Gastroesophageal sphincter (tissue), 3 donors: ENCODE measurements at regions not wholly inside any gene's neighbourhood (a gene's known extent, or its start where the extent isn't known, plus 50 kb on each side); places are given as distances from the start of the nearest gene placed in this dataset.

Experiments
- CTCF ChIP-seq, 4 experiments: fragments of 200-600 bp in 2 of 4; fragments of 450-650 bp in 2 of 4; sonication (generic) in 1 of 4; IDR thresholded peaks; one replicate each; pipeline ENCODE4 v1.5.1; 2017 to 2019; ENCODE audit warnings: antibody characterized with exemption in 4 of 4, mild to moderate bottlenecking in 2 of 4, moderate library complexity in 2 of 4
- EP300 ChIP-seq: sonication (generic); formaldehyde crosslinking; IDR thresholded peaks from one replicate; pipeline ENCODE4 v1.6.1; 2017; ENCODE audit warnings: antibody characterized with exemption, mild to moderate bottlenecking
- POLR2A ChIP-seq, 2 donors: fragments of 450-650 bp; IDR thresholded peaks; one replicate each; pipeline ENCODE4 v1.6.1; 2017; ENCODE audit warnings: antibody characterized with exemption in 2 of 2, mild to moderate bottlenecking in 2 of 2, moderate library complexity in 1 of 2
- POLR2AphosphoS5 ChIP-seq: sonication (generic); formaldehyde crosslinking; IDR thresholded peaks from one replicate; pipeline ENCODE4 v1.6.1; 2017; ENCODE audit warnings: antibody characterized with exemption

DNA sequence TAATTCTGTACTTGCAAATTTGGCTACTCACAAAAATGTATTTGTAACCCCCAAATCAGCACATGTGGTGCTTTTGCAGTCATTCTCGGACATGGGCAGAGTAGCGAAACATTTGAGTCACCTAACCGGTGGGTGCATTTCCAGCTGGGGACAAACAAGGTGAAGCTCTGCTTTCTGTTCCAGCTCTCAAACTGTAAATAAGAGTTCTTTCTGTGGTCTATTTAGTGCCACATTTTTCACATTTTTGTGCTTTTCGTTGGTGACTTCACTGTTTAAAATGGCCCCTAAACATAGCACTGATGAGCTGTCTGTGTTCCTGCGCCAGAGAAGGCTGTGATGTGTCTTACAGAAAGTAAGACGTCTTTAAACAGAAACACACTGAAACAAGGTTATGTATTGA lies 244.5 kb downstream of the CDC5L start:
- TF ChIP-seq POLR2AphosphoS5, result no peak
- no peak for TF ChIP-seq CTCF (IDR thresholded peaks at IDR 0.05)
- TF ChIP-seq POLR2A (IDR thresholded peaks at IDR 0.05), result no peak
- no peak for TF ChIP-seq EP300
